ENCODE measurements at regions not wholly inside any gene's neighbourhood (a gene's known extent, or its start where the extent isn't known, plus 50 kb on each side); places are given as distances from the start of the nearest gene placed in this dataset.

GRCh38 chr9:109588415-109588814 lies 90.3 kb upstream of the PTPN3 start:
- no peak for TF ChIP-seq YY1 (IDR thresholded peaks at IDR 0.05)
- no peak for TF ChIP-seq HNF4G (IDR thresholded peaks at IDR 0.05)

All from liver (tissue), 2 donors.